Neural crest cell (in vitro differentiated cells): ENCODE measurements at regions not wholly inside any gene's neighbourhood (a gene's known extent, or its start where the extent isn't known, plus 50 kb on each side); places are given as distances from the start of the nearest gene placed in this dataset.

Experiments used
- DNase-seq: peaks from one replicate; pipeline ENCODE4 v3.0.0; 2021; ENCODE audit warnings: low read depth, mixed read lengths, low spot score
- H3K27ac Mint-ChIP-seq: one replicate; pipeline ENCODE4 v1.8.0; 2021; ENCODE audit warnings: mild to moderate bottlenecking, mixed read lengths; ENCODE audit not compliant: unreplicated experiment
- H3K27me3 Mint-ChIP-seq: 2 replicates; pipeline ENCODE4 v1.8.0; 2021; ENCODE audit warnings: low read depth, mild to moderate bottlenecking, mixed read lengths
- H3K36me3 Mint-ChIP-seq: 2 replicates; pipeline ENCODE4 v1.8.0; 2021; ENCODE audit warnings: low read depth, mild to moderate bottlenecking, mixed read lengths
- H3K4me1 Mint-ChIP-seq: 2 replicates; pipeline ENCODE4 v1.8.0; 2021; ENCODE audit warnings: mixed read lengths
- H3K4me3 Mint-ChIP-seq: one replicate; pipeline ENCODE4 v1.8.0; 2021; ENCODE audit warnings: mild to moderate bottlenecking, mixed read lengths
- H3K9me3 Mint-ChIP-seq: 2 replicates; pipeline ENCODE4 v1.8.0; 2021; ENCODE audit warnings: mixed read lengths
- CTCF ChIP-seq: fragments of 200-600 bp; sonication (generic); conservative IDR thresholded peaks from 2 replicates; pipeline ENCODE4 v1.5.0; 2021; ENCODE audit warnings: antibody characterized with exemption, mild to moderate bottlenecking

DNA sequence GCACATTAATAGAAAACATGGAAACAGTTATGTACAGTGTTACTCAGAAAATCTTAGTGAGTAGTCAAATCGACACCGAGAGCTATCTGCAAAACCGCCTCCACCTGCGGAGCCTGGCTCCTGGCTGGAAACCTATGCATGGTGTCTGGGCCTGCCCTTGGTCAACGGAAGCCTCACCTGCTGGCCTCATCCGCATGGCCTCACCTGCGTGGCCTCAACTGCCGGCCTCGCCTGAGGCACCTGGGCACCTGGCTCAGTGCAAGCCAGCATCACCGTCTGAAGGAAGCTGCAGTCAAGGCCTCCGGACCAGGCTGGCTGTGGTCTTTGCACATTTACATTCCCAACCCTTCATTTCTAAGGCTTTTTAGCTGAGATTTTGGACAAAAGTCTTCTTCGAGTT, 352.1 kb downstream of the POM121L12 start:
- H3K27me3 Mint-ChIP-seq: no peaks in the 10 kb centered on the region
- TF ChIP-seq CTCF: no peak
- no peak overlapping the region for H3K27ac Mint-ChIP-seq
- H3K9me3 Mint-ChIP-seq: no peaks in the 10 kb centered on the region
- no peaks in the 10 kb centered on the region for H3K4me1 Mint-ChIP-seq
- H3K4me3 Mint-ChIP-seq: no peak overlapping the region
- no peaks in the 10 kb centered on the region for H3K36me3 Mint-ChIP-seq
- DNase-seq: no peak

- no peak overlapping the region for H3K27ac Mint-ChIP-seq
Observed at GRCh38 chr7:53397911-53398310, 362.5 kb downstream of the POM121L12 start.

GRCh38 chr7:53398566-53398965, 363.1 kb downstream of the POM121L12 start:
- TF ChIP-seq CTCF: no peak
- H3K36me3 Mint-ChIP-seq: no peaks in the 10 kb centered on the region
- H3K9me3 Mint-ChIP-seq: peaks cover 4% of the 10 kb centered on the region
- H3K4me3 Mint-ChIP-seq: no peak overlapping the region
- no peak overlapping the region for H3K27ac Mint-ChIP-seq
- DNase-seq: no peak
- no peaks in the 10 kb centered on the region for H3K27me3 Mint-ChIP-seq
- no peaks in the 10 kb centered on the region for H3K4me1 Mint-ChIP-seq

More at GRCh38 chr7:53397911-53398310, 362.5 kb downstream of the POM121L12 start:
- Mint-ChIP-seq H3K4me3 (no peak overlapping the region), H3K9me3 (peaks cover 4% of the 10 kb centered on the region), H3K27me3 (no peaks in the 10 kb centered on the region), H3K36me3 (no peaks in the 10 kb centered on the region), H3K4me1 (no peaks in the 10 kb centered on the region)
- DNase-seq: no peak
- TF ChIP-seq CTCF: no peak

DNA sequence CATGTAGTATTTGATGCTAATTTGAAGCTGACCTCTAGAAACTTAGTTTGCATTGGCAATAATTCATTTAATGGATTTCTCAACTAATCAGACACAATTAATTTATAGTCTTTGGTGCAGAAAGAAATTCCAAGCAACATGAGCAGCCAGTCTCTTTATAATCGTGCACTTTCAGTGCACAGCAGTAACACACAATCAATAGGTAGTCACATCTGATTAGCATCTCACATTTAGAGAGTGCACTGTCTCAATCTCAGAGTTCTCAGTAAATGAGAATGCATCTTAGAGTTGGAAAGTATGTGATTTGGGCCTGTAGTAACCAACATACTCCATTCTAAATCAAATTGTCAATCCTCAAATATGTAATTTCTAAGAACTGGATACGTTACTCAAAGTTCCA, 377.6 kb downstream of the POM121L12 start:
- Mint-ChIP-seq H3K36me3 (no peaks in the 10 kb centered on the region), H3K27ac (no peak overlapping the region), H3K27me3 (no peaks in the 10 kb centered on the region), H3K4me1 (no peaks in the 10 kb centered on the region), H3K9me3 (peaks cover 8% of the 10 kb centered on the region), H3K4me3 (no peak overlapping the region)
- no peak for DNase-seq
- TF ChIP-seq CTCF: no peak

- H3K27me3 Mint-ChIP-seq: no peaks in the 10 kb centered on the region
- TF ChIP-seq CTCF: no peak
- H3K4me1 Mint-ChIP-seq: no peaks in the 10 kb centered on the region
- H3K9me3 Mint-ChIP-seq: peaks cover 8% of the 10 kb centered on the region
- H3K4me3 Mint-ChIP-seq: no peak overlapping the region
- H3K36me3 Mint-ChIP-seq: no peaks in the 10 kb centered on the region
- no peak overlapping the region for H3K27ac Mint-ChIP-seq
- no peak for DNase-seq
Observed at GRCh38 chr7:53415816-53416215, 380.4 kb downstream of the POM121L12 start.
